Motor neuron (in vitro differentiated cells): ENCODE measurements at regions not wholly inside any gene's neighbourhood (a gene's known extent, or its start where the extent isn't known, plus 50 kb on each side); places are given as distances from the start of the nearest gene placed in this dataset.

ENCODE experiments used
- ATAC-seq, 8 experiments: fragments of 200-7000 bp; cut with Tn5 transposase; replicated peaks in 6 of 8; 2 replicates each; pipeline ENCODE4 v1.8.0; 2021; ENCODE audit warnings: mild to moderate bottlenecking in 8 of 8, moderate library complexity in 8 of 8
- H3K27ac ChIP-seq, 2 donors: fragments of 250-450 bp; sonication (Bioruptor Pico); 2 replicates each; pipeline ENCODE4 v1.9.0; 2021; ENCODE audit warnings: antibody characterized with exemption in 2 of 2, mild to moderate bottlenecking in 2 of 2, moderate library complexity in 1 of 2
- H3K4me1 ChIP-seq, 2 donors: fragments of 250-450 bp; sonication (Bioruptor Pico); replicated peaks in 1 of 2; 2 replicates each; pipeline ENCODE4 v1.6.1; 2021; ENCODE audit warnings: antibody characterized with exemption in 2 of 2, mild to moderate bottlenecking in 2 of 2, moderate library complexity in 1 of 2
- H3K4me3 ChIP-seq, 5 donors: fragments of 250-450 bp; sonication (Bioruptor Pico); 2 replicates each; pipeline ENCODE4 v1.9.0; 2021; ENCODE audit warnings: antibody characterized with exemption in 5 of 5, mild to moderate bottlenecking in 5 of 5, moderate library complexity in 4 of 5
- WGBS, 10 experiments: fragments of 450-650 bp; shearing (Covaris generic); methylation state at CpG; one replicate each; pipeline ENCODE4 v1.0.0; 2022; 5-methylcytosine and 5-hydroxymethylcytosine counted together
- in situ Hi-C, 9 experiments: fragments of 400-800 bp; cut with MboI; loops; one replicate each; pipeline ENCODE4 v1.15.0; 2021; ENCODE audit warnings: low sequenced_read_pairs in 9 of 9, low pct_unique_long_range_greater_than_20kb in 2 of 9; ENCODE audit not compliant: unreplicated experiment in 9 of 9

DNA sequence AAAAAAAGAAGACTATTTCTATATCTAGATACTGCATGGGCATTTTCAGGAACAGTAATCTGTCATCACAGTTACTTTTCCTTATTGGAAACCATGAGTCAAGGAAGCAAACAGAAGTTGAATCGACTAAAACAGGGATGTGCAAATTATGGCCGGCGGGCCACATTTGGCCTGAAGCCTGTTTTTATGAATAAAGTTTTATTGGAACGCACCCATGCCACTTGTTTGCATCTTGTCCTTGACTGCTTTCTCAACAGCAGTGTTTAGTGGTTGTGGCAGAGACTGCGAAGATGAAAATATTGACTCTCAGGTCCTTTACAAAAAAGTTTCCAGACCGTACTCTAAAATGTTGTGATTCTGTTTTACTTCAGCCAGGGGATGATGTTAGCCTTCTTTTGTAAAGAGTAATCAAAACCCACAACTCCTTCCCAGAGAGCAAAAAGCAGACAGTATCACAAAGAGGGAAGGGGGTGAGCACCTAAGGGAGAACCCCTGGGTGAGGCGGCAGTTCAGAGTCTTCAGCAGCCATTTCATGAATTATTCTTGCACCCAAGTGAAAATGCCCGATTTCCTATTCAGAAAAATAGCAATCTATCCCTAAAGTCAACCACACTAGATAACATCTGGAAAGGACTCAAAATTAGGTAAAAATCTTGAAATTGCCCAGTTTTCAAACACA lies 190.4 kb downstream of the MYLK4 start:
- in situ Hi-C loops, result no loop called here
- WGBS, 10 experiments, result 24 to 100% (median 85%) methylated on average over 2 to 8 of the region's 8 CpGs
- Histone ChIP-seq H3K4me3 (no peak overlapping the region), H3K4me1 (peaks cover 0 to 13% of the 10 kb centered on the region in 2 donors), H3K27ac (no peak overlapping the region)
- ATAC-seq, result peak in 1 of 8 experiments; percentile 30

DNA sequence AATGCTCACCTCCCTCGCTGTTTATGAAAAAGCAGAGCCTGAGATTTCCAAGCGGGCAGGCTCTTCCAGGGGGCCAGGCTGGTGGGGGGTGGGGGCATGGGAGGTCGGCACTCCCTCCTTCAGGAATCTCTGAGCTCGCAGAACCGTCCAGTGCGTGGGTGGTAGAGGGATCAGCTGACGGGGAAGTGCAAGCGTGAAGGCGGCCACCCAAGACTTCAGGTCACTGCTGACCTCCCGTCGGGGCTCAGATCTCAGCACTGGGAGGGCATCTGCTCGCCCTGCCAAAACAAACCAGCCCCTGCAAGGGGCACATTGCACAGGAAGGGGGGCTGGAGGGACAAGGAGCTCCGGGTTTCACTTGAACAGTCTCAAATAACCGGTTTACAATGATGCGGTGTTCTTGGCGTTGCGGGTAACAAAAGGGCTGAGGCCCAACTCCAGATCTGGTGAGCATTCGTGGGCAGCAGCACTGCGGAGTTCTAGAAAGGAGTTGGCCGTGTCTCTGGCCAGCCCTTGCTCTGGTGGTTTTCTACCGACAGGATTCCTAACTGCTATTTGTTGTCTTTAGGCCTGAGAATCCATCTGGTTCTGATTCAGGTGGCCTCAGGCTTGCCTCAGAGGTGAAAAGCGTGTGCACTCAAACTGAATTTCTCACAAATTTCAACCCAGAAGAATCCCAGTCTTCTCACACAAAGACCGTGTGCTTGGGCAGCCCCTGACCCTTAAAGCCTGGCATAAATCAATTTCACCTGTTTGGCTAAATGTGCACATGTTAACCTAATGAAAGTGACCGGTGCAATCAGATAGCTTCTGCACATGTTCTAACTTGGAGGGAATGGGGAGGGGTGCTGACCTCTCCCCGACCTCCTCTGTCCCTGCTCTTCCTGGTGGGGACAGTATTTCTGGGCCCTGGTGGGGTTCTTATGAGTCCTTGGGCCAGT lies 191.6 kb downstream of the MYLK4 start:
- Histone ChIP-seq H3K27ac (no peak overlapping the region), H3K4me3 (no peak overlapping the region), H3K4me1 (peaks cover 0 to 13% of the 10 kb centered on the region in 2 donors)
- in situ Hi-C loops, result no loop called here
- WGBS, 10 experiments, result 20 to 86% (median 77%) methylated on average over 1 to 18 of the region's 25 CpGs; no CpG with 5 or more reads in 3 of the 10 experiments
- no peak for ATAC-seq

DNA sequence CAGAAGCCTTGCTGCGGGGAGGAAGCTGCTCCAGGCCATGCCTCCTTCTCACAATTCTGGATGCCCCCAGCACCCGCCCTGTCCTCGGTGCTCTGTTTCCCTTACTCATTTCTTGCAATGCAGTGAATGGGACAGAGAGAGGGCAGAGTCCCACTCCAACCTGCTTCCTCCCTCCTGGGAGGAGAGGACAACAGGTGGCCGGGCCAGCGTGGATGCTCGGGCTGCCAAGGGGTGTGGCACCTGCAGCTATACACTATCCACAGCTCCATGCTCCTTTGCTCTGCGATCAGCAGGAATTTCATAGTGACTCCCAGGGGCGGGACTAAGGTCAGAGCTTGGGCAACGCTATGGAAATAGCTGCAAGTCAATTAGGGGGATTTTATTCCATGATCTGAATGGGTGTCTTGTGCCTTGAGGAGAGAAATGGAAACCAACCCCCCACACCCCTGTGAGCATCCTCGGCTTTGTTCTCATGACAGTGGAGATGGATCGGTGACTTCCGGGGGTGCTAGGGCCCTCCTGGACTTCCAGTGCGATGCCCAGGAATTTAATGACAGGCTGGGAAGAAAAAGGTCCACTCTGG lies 192.5 kb downstream of the MYLK4 start:
- Histone ChIP-seq H3K4me3 (no peak overlapping the region), H3K4me1 (peaks cover 0 to 13% of the 10 kb centered on the region in 2 donors), H3K27ac (no peak overlapping the region)
- in situ Hi-C loops, result no loop called here
- ATAC-seq, result peak in 3 of 8 experiments; percentile 34 to 88 (median 79)
- WGBS, 10 experiments, result 20 to 77% (median 74%) methylated on average over 1 to 9 of the region's 13 CpGs; no CpG with 5 or more reads in 5 of the 10 experiments

DNA sequence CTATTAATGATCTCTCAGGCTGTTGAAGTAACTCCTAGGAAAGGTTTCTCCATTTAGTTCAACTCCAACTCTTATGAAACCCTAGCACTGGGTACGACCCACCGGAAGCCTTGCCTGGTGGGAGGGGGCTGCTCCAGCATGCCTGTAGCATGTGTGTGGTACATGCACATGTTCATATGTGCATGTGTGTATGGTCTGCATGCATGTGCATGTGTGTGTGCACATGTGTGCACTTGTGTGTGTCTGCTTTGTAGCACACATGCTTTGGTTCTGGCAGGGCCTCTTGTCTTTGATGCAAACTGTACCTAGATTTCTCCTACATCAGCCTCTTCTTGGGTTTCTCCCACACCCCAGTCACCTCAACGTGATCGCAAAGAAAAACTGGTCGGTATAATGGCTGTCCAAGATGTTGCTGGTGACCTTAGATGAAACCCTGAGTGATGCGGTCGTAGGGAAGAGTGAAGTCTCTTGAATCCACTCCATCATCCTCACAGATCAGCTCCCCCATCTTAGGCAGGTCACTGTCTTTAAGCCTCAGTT lies 193.5 kb downstream of the MYLK4 start:
- no peak for ATAC-seq
- H3K4me1 ChIP-seq, result peaks cover 0 to 13% of the 10 kb centered on the region in 2 donors
- H3K4me3 ChIP-seq, result no peak overlapping the region
- WGBS, 10 experiments, result 58 to 100% (median 86%) methylated on average over 3 to 5 of the region's 7 CpGs; no CpG with 5 or more reads in 3 of the 10 experiments
- in situ Hi-C loops, result no loop called here
- H3K27ac ChIP-seq, result no peak overlapping the region

GRCh38 chr6:2556761-2557160 lies 194.0 kb downstream of the MYLK4 start:
- no peak overlapping the region for H3K27ac ChIP-seq

GRCh38 chr6:2554651-2555260 lies 196.0 kb downstream of the MYLK4 start:
- Histone ChIP-seq H3K27ac (no peak overlapping the region), H3K4me3 (no peak overlapping the region), H3K4me1 (peaks cover 0 to 13% of the 10 kb centered on the region in 2 donors)
- 14 to 82% (median 48%) methylated on average over 2 to 4 of the region's 4 CpGs for WGBS, 10 experiments
- in situ Hi-C loops, result no loop called here
- ATAC-seq, result no peak

More at GRCh38 chr6:2556761-2557160, 194.0 kb downstream of the MYLK4 start:
- Histone ChIP-seq H3K4me3 (no peak overlapping the region), H3K4me1 (peaks cover 0 to 13% of the 10 kb centered on the region in 2 donors)
- no peak for ATAC-seq
- in situ Hi-C loops, result no loop called here
- WGBS, 10 experiments, result 60 to 100% (median 97%) methylated on average over 1 to 5 of the region's 5 CpGs; no CpG with 5 or more reads in 4 of the 10 experiments

GRCh38 chr6:2552526-2553154 lies 198.1 kb downstream of the MYLK4 start:
- in situ Hi-C loops, result no loop called here
- 14 to 93% (median 67%) methylated on average over 2 to 10 of the region's 10 CpGs for WGBS, 10 experiments
- H3K4me1 ChIP-seq, result no peaks in the 10 kb centered on the region
- no peak overlapping the region for H3K4me3 ChIP-seq
- ATAC-seq, result peak in 1 of 8 experiments; percentile 67
- H3K27ac ChIP-seq, result no peak overlapping the region

GRCh38 chr6:2551705-2552104 lies 199.0 kb downstream of the MYLK4 start:
- Histone ChIP-seq H3K27ac (no peak overlapping the region), H3K4me1 (no peaks in the 10 kb centered on the region), H3K4me3 (no peak overlapping the region)
- in situ Hi-C loops, result no loop called here
- 0 to 95% (median 82%) methylated on average over 2 to 3 of the region's 3 CpGs; no CpG with 5 or more reads in 2 of the 10 experiments for WGBS, 10 experiments
- no peak for ATAC-seq

DNA sequence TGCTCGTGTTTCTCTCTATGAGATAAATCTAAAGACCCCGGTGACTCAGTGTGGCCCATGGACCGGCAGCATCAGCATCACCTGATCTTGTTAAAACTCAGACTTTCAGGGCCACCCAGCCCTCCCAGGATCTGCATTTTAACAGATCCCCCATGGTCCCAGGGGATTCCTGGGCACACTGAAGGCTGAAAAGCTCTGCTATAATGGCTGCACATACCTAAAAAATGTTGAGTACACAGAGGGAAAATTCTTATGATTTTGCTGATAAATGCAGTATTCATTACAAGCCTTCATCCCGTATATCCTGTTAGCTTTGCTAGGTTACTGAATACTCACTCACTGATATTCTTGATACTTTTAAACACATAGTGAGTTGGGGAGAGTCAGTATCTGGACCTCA lies 200.5 kb downstream of the MYLK4 start:
- WGBS, 10 experiments, result 42 to 100% (median 82%) methylated on average over 1 to 4 of the region's 4 CpGs; no CpG with 5 or more reads in 2 of the 10 experiments
- in situ Hi-C loops, result no loop called here
- ATAC-seq, result peak in 1 of 8 experiments; percentile 39

GRCh38 chr6:2549834-2550233 lies 200.9 kb downstream of the MYLK4 start:
- no peak overlapping the region for H3K4me3 ChIP-seq
- ATAC-seq, result peak in 1 of 8 experiments; percentile 44
- H3K4me1 ChIP-seq, result no peaks in the 10 kb centered on the region
- no peak overlapping the region for H3K27ac ChIP-seq
- in situ Hi-C loops, result no loop called here
- WGBS, 10 experiments, result 6 to 100% (median 58%) methylated on average over 1 to 3 of the region's 3 CpGs; no CpG with 5 or more reads in 2 of the 10 experiments

More for the DNA sequence above, 200.5 kb downstream of the MYLK4 start:
- Histone ChIP-seq H3K4me3 (no peak overlapping the region), H3K4me1 (no peaks in the 10 kb centered on the region), H3K27ac (no peak overlapping the region)

- Histone ChIP-seq H3K4me3 (no peak overlapping the region), H3K27ac (no peak overlapping the region), H3K4me1 (no peaks in the 10 kb centered on the region)
- in situ Hi-C loops, result no loop called here
- no peak for ATAC-seq
- WGBS, 10 experiments, result 45 to 90% (median 81%) methylated on average over 1 to 4 of the region's 4 CpGs; no CpG with 5 or more reads in 4 of the 10 experiments
Measured at GRCh38 chr6:2547355-2547754, 203.4 kb downstream of the MYLK4 start.

DNA sequence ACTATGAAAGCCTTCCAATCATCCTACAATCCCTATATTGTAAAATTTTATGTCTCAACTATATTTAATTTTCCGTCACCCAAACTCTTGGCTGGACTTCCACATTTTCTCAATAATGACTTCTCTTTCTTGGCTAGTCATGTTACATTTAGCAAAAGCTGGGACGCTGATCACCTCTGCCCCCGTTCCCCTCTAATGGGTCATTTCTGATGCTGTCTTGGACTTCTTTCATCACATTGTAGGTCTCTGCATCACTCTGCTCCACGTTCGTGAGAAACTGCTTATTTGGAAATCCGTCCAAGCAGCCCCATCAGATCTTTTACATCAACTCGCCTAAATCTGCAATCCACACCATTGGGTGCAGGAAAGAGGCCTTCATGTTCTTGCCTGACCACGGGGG lies 203.8 kb downstream of the MYLK4 start:
- H3K27ac ChIP-seq, result no peak overlapping the region
- no peak overlapping the region for H3K4me3 ChIP-seq
- ATAC-seq, result no peak
- in situ Hi-C loops, result no loop called here
- 29 to 90% (median 67%) methylated on average over 1 to 8 of the region's 8 CpGs; no CpG with 5 or more reads in 3 of the 10 experiments for WGBS, 10 experiments
- H3K4me1 ChIP-seq, result no peaks in the 10 kb centered on the region
